HG02623 (cell line): ENCODE measurements at regions not wholly inside any gene's neighbourhood (a gene's known extent, or its start where the extent isn't known, plus 50 kb on each side); places are given as distances from the start of the nearest gene placed in this dataset.

Source experiments
- ATAC-seq: cut with Tn5 transposase; IDR thresholded peaks from one replicate; pipeline ENCODE4 v1.9.1; 2021; ENCODE audit warnings: moderate library complexity; ENCODE audit not compliant: unreplicated experiment

GRCh38 chr17:69879576-69879975 is 195.4 kb upstream of the KCNJ16 start:
- no peak for ATAC-seq

- ATAC-seq, result no peak
Observed at GRCh38 chr17:69880591-69881112, 194.4 kb upstream of the KCNJ16 start.

GRCh38 chr17:69882281-69882680 is 192.7 kb upstream of the KCNJ16 start:
- ATAC-seq, result no peak

GRCh38 chr17:69883120-69883519 is 191.9 kb upstream of the KCNJ16 start:
- ATAC-seq, result no peak

- ATAC-seq, result no peak
Observed at GRCh38 chr17:69884356-69884755, 190.7 kb upstream of the KCNJ16 start.

GRCh38 chr17:69884846-69885245 is 190.2 kb upstream of the KCNJ16 start:
- no peak for ATAC-seq

GRCh38 chr17:69898601-69899000 is 176.4 kb upstream of the KCNJ16 start:
- no peak for ATAC-seq

GRCh38 chr17:69900101-69900500 is 174.9 kb upstream of the KCNJ16 start:
- ATAC-seq, result no peak

GRCh38 chr17:69900829-69901228 is 174.2 kb upstream of the KCNJ16 start:
- no peak for ATAC-seq

- ATAC-seq, result no peak
Observed at GRCh38 chr17:69906306-69906705, 168.7 kb upstream of the KCNJ16 start.

GRCh38 chr17:69907132-69907847 is 167.7 kb upstream of the KCNJ16 start:
- ATAC-seq, result no peak

- ATAC-seq, result no peak
Observed at GRCh38 chr17:69908626-69909368, 166.2 kb upstream of the KCNJ16 start.

- no peak for ATAC-seq
Observed at GRCh38 chr17:69909389-69909788, 165.6 kb upstream of the KCNJ16 start.

GRCh38 chr17:69912805-69913204 is 162.2 kb upstream of the KCNJ16 start:
- ATAC-seq, result no peak

GRCh38 chr17:69913216-69913615 is 161.8 kb upstream of the KCNJ16 start:
- no peak for ATAC-seq

GRCh38 chr17:69913616-69914015 is 161.4 kb upstream of the KCNJ16 start:
- ATAC-seq, result no peak

GRCh38 chr17:69914520-69914919 is 160.5 kb upstream of the KCNJ16 start:
- ATAC-seq, result no peak

- ATAC-seq, result no peak
Observed at GRCh38 chr17:69916761-69917160, 158.3 kb upstream of the KCNJ16 start.

GRCh38 chr17:69918164-69918563 is 156.9 kb upstream of the KCNJ16 start:
- no peak for ATAC-seq

GRCh38 chr17:69919789-69920188 is 155.2 kb upstream of the KCNJ16 start:
- no peak for ATAC-seq

GRCh38 chr17:69921046-69921445 is 154.0 kb upstream of the KCNJ16 start:
- no peak for ATAC-seq

- no peak for ATAC-seq
Observed at GRCh38 chr17:69928611-69929010, 146.4 kb upstream of the KCNJ16 start.
